CD4-positive, alpha-beta T cell (primary cell): ENCODE measurements at regions not wholly inside any gene's neighbourhood (a gene's known extent, or its start where the extent isn't known, plus 50 kb on each side); places are given as distances from the start of the nearest gene placed in this dataset.

Experiments
- ATAC-seq: fragments of 200-7000 bp; cut with Tn5 transposase; one replicate; pipeline ENCODE4 v1.10.0; 2022; ENCODE audit warnings: mild to moderate bottlenecking; ENCODE audit not compliant: poor library complexity
- CTCF ChIA-PET: fragments of 350-600 bp; sonication (Branson Sonifier 250); formaldehyde crosslinking; loops from one replicate; lab custom pipeline; 2021; ENCODE audit warnings: antibody characterized with exemption, inconsistent platforms; lab: Charles Lee
- POLR2A ChIA-PET: fragments of 350-600 bp; sonication (Branson Sonifier 250); formaldehyde crosslinking; loops from one replicate; lab custom pipeline; 2021; ENCODE audit warnings: antibody characterized with exemption, inconsistent platforms; lab: Charles Lee
- DNase-seq, 14 experiments: peaks; one replicate each; pipeline ENCODE4 v3.0.0-alpha.2; 2013 to 2020; ENCODE audit warnings: mixed read lengths in 2 of 14
- H3K27ac ChIP-seq, 2 donors: one replicate each; pipeline versions ENCODE4 v1.5.1 to v1.7.0; 2013; ENCODE audit warnings: low read length in 2 of 2, low read depth in 1 of 2, mild to moderate bottlenecking in 1 of 2
- H3K27me3 ChIP-seq, 2 experiments: 1 replicate in 1 of 2; 2 replicates in 1 of 2; pipeline versions ENCODE4 v1.6.1 to v1.7.0; 2013; ENCODE audit warnings: low read length in 2 of 2, control low read depth in 1 of 2, mild to moderate bottlenecking in 1 of 2, moderate library complexity in 1 of 2; ENCODE audit not compliant: insufficient read depth in 2 of 2, control insufficient read depth in 1 of 2
- H3K36me3 ChIP-seq: one replicate; pipeline ENCODE4 v1.6.1; 2013; ENCODE audit warnings: low read length, control low read depth; ENCODE audit not compliant: insufficient read depth
- H3K4me1 ChIP-seq: one replicate; pipeline ENCODE4 v1.6.1; 2013; ENCODE audit warnings: low read length, control low read depth; ENCODE audit not compliant: insufficient read depth
- H3K4me3 ChIP-seq: one replicate; pipeline ENCODE4 v1.5.1; 2013; ENCODE audit warnings: mild to moderate bottlenecking, low read length, moderate library complexity
- H3K9me3 ChIP-seq, 2 experiments: 1 replicate in 1 of 2; 2 replicates in 1 of 2; pipeline versions ENCODE4 v1.6.1 to v1.7.0; 2013; ENCODE audit warnings: low read length in 2 of 2, mild to moderate bottlenecking in 2 of 2, control low read depth in 1 of 2, moderate library complexity in 1 of 2; ENCODE audit not compliant: control insufficient read depth in 1 of 2, insufficient read depth in 1 of 2
- H3K27ac Mint-ChIP-seq: one replicate; pipeline ENCODE4 v1.8.0; 2020; ENCODE audit warnings: mixed read lengths
- H3K27me3 Mint-ChIP-seq: one replicate; pipeline ENCODE4 v1.8.0; 2021; ENCODE audit warnings: mixed read lengths
- H3K36me3 Mint-ChIP-seq: one replicate; pipeline ENCODE4 v1.8.0; 2021; ENCODE audit warnings: low read depth, mixed read lengths
- H3K4me1 Mint-ChIP-seq: one replicate; pipeline ENCODE4 v1.8.0; 2021; ENCODE audit warnings: low read depth, mixed read lengths
- H3K4me3 Mint-ChIP-seq: one replicate; pipeline ENCODE4 v1.8.0; 2020; ENCODE audit warnings: mild to moderate bottlenecking, mixed read lengths
- H3K9me3 Mint-ChIP-seq: one replicate; pipeline ENCODE4 v1.8.0; 2020; ENCODE audit warnings: mixed read lengths
- intact Hi-C, 2 experiments: fragments of 100-400 bp; cut with DNase I in 1 of 2; cut with micrococcal nuclease in 1 of 2; formaldehyde crosslinking; loops; one replicate each; pipeline versions ENCODE4 v1.15.1 to v1.9.0; 2023 to 2025; cut with DNase I, micrococcal nuclease
- TF ChIP-seq, protein P1 (sequence below): fragments of 200-600 bp; IDR thresholded peaks from one replicate; pipeline ENCODE4 v1.8.0; 2022; ENCODE audit warnings: antibody characterized with exemption, mild to moderate bottlenecking

DNA sequence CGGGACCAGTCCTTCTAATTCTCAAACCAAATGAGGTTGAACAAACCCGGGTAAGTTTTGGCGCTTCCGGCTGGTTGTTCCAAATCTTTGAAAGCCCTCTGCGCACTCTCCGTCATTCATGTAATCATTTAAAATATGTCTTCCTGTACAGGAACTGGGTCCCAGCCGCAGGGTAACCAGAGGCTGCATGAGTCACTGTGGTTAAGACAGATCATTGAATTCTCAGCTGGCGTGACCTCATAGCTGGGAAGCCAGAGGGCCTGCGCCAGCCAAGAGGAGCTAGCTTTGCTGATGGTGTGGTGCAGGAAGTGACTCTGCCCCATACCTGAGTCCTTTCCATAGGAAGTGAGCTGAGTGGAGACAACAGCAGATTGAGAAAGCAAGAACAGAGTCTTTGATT, 135.2 kb downstream of the TSHZ3 start:
- no peaks in the 10 kb centered on the region for H3K27me3 Mint-ChIP-seq
- TF ChIP-seq, protein P1, sequence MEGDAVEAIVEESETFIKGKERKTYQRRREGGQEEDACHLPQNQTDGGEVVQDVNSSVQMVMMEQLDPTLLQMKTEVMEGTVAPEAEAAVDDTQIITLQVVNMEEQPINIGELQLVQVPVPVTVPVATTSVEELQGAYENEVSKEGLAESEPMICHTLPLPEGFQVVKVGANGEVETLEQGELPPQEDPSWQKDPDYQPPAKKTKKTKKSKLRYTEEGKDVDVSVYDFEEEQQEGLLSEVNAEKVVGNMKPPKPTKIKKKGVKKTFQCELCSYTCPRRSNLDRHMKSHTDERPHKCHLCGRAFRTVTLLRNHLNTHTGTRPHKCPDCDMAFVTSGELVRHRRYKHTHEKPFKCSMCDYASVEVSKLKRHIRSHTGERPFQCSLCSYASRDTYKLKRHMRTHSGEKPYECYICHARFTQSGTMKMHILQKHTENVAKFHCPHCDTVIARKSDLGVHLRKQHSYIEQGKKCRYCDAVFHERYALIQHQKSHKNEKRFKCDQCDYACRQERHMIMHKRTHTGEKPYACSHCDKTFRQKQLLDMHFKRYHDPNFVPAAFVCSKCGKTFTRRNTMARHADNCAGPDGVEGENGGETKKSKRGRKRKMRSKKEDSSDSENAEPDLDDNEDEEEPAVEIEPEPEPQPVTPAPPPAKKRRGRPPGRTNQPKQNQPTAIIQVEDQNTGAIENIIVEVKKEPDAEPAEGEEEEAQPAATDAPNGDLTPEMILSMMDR: no peak
- no peaks in the 10 kb centered on the region for H3K9me3 ChIP-seq
- peak overlapping the region; percentile 83 for H3K27ac Mint-ChIP-seq
- peak overlapping the region in 1 of 2 donors; percentile 42 for H3K27ac ChIP-seq
- intact Hi-C loops: loop anchor here (2.0 to 10.0 kb wide), 3 partner anchors 127 to 1499 kb away; partner anchors contain the start of gene C19orf12 (in 1 of the 2)
- peaks cover 26% of the 10 kb centered on the region for H3K4me1 Mint-ChIP-seq
- peaks cover 16% of the 10 kb centered on the region for H3K4me1 ChIP-seq
- ATAC-seq (peak; percentile 94), DNase-seq (peak; percentile 63 to 95 (median 79))
- no peaks in the 10 kb centered on the region for H3K27me3 ChIP-seq
- H3K4me3 Mint-ChIP-seq: peak overlapping the region; percentile 54
- POLR2A ChIA-PET: interaction anchor here (0.7 to 1.1 kb wide), 3 partner anchors 9 to 137 kb away, joined by 3 read pairs; no protein-coding TSS in a partner anchor
- no peaks in the 10 kb centered on the region for H3K9me3 Mint-ChIP-seq
- H3K36me3 ChIP-seq: no peaks in the 10 kb centered on the region
- no peak overlapping the region for H3K4me3 ChIP-seq
- H3K36me3 Mint-ChIP-seq: no peaks in the 10 kb centered on the region
- CTCF ChIA-PET: no interaction called here

DNA sequence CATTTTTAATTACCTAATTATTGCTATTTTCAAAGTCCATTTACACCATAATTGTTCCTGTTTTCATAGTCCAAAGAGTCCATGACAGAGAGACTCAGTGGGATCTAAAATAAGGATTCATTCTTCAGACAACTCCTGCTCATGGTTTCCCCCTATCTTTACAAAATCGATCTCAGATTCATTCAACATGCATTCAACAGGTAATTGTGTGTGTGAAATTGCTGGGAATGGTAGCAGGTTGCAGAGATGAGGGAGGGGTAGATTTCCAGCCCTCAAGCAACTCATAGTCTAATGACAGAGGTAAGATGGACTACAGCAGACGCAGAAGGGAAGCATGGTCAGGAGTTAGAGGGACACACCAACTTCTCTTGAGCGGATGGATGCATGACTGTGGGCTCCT, 138.1 kb downstream of the TSHZ3 start:
- no peaks in the 10 kb centered on the region for H3K27me3 Mint-ChIP-seq
- CTCF ChIA-PET: no interaction called here
- POLR2A ChIA-PET: no interaction called here
- Histone ChIP-seq H3K4me1 (peaks cover 16% of the 10 kb centered on the region), H3K27me3 (no peaks in the 10 kb centered on the region), H3K4me3 (no peak overlapping the region), H3K9me3 (no peaks in the 10 kb centered on the region), H3K27ac (no peak overlapping the region), H3K36me3 (no peaks in the 10 kb centered on the region)
- intact Hi-C loops: loop anchor here in 1 of 2 experiments (5.0 to 10.0 kb wide), 2 partner anchors 131 to 1496 kb away; partner anchors contain the start of gene C19orf12
- no peaks in the 10 kb centered on the region for H3K36me3 Mint-ChIP-seq
- TF ChIP-seq, protein P1: no peak
- H3K4me3 Mint-ChIP-seq: no peak overlapping the region
- H3K27ac Mint-ChIP-seq: no peak overlapping the region
- no peak for DNase-seq
- no peak for ATAC-seq
- no peaks in the 10 kb centered on the region for H3K9me3 Mint-ChIP-seq
- peaks cover 26% of the 10 kb centered on the region for H3K4me1 Mint-ChIP-seq

DNA sequence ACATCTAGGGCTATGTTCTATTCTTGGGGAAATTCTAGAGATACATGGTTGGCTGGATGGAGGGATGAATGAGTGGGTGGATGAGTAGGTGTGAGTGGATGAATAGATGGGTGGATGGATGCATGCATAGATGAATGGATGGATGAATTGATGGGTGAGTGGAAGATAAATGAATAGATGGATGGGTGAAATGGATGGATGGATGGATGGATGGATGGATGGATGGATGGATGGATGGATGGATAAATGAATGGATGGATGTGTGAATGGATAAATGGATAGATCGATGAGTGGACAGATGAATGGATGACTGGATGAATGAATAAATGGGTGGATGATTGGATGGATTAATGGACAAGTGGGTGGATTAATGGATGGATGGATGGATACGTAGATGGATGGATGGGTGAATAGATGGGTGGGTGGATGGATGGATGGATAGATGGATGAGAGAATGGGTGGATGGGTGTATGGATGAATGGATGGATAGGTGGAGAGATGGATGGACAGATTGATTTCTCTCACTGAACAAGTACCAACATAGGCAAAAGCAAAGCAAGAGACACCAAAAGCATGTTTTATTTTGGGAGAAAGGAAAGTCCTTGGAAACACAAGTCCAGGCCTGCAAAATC, 143.2 kb downstream of the TSHZ3 start:
- H3K27me3 ChIP-seq: no peaks in the 10 kb centered on the region
- no peaks in the 10 kb centered on the region for H3K36me3 Mint-ChIP-seq
- ChIA-PET POLR2A (no interaction called here), CTCF (no interaction called here)
- TF ChIP-seq, protein P1: no peak
- no peak overlapping the region for H3K27ac ChIP-seq
- no peaks in the 10 kb centered on the region for H3K9me3 ChIP-seq
- H3K9me3 Mint-ChIP-seq: no peaks in the 10 kb centered on the region
- intact Hi-C loops: no loop called here
- no peak overlapping the region for H3K27ac Mint-ChIP-seq
- no peak for ATAC-seq
- no peak overlapping the region for H3K4me3 ChIP-seq
- no peak for DNase-seq
- H3K4me1 ChIP-seq: no peaks in the 10 kb centered on the region
- H3K4me3 Mint-ChIP-seq: no peak overlapping the region
- H3K27me3 Mint-ChIP-seq: peaks cover 7% of the 10 kb centered on the region
- no peaks in the 10 kb centered on the region for H3K36me3 ChIP-seq
- no peaks in the 10 kb centered on the region for H3K4me1 Mint-ChIP-seq
